ENCODE measurements at regions not wholly inside any gene's neighbourhood (a gene's known extent, or its start where the extent isn't known, plus 50 kb on each side); places are given as distances from the start of the nearest gene placed in this dataset.

- TF ChIP-seq CTCF (IDR thresholded peaks at IDR 0.05) = no peak
- no peak for TF ChIP-seq POLR2A (IDR thresholded peaks at IDR 0.05)
These were observed 198.5 kb downstream of the ADGRG6 start for GRCh38 chr6:142500250-142500786.

Data from thyroid gland (tissue), 4 donors.